ENCODE measurements at regions not wholly inside any gene's neighbourhood (a gene's known extent, or its start where the extent isn't known, plus 50 kb on each side); places are given as distances from the start of the nearest gene placed in this dataset.
"Not testable (repeated sequence)": the region's sequence is repeated elsewhere in the genome, so short reads cannot be mapped to it uniquely, and the experiment has no call there.

DNA sequence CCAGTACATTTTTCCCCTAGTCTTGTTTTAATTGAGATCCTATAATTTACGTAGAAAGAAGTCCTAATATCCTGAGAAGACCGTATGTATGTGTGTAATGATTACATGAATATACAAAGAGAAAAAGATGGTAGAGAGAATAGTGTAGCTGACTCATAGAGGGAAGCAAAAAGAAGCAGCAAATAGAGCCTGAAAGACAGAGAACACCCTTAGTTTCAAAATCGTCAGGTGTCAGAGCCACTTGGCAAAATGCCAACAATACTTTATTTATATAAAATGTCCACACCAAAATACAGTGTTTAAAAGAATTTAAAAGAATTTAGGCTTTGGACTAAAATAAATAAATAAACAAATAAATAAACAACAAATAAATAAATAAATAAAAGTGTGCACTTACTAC lies 1414.1 kb upstream of the EYS start:
- H3K36me3 ChIP-seq (ENCODE audit: control insufficient read depth in 2 of 2, insufficient read depth in 1 of 2, low read length in 2 of 2) = no peaks in the 10 kb centered on the region
- ChIA-PET CTCF (no interaction called here), POLR2A (no interaction called here)
- no peaks in the 10 kb centered on the region; the same call in 1 of the 2 replicates for H3K9me3 ChIP-seq (ENCODE audit: control insufficient read depth, insufficient read depth, low read depth, low read length)
- H3K27ac ChIP-seq (ENCODE audit: extremely low read depth, low read depth, low read length) = no peak overlapping the region
- no peaks in the 10 kb centered on the region for H3K4me1 ChIP-seq (ENCODE audit: control insufficient read depth, insufficient read depth, low read length)
- TF ChIP-seq ZNF426 (tag by site-specific recombination; IDR thresholded peaks at IDR 0.05) (peak; percentile 13), ZNF549 (tag by site-specific recombination; IDR thresholded peaks at IDR 0.05) (no peak)
- no peak overlapping the region for H3K4me3 ChIP-seq (ENCODE audit: low read depth, low read length)

GRCh38 chr6:67112120-67112519 lies 1405.1 kb upstream of the EYS start:
- Histone ChIP-seq H3K27ac (ENCODE audit: extremely low read depth, low read depth, low read length) (no peak overlapping the region), H3K4me1 (ENCODE audit: control insufficient read depth, insufficient read depth, low read length) (no peaks in the 10 kb centered on the region), H3K36me3 (ENCODE audit: control insufficient read depth in 2 of 2, insufficient read depth in 1 of 2, low read length in 2 of 2) (no peaks in the 10 kb centered on the region), H3K9me3 (ENCODE audit: control insufficient read depth, insufficient read depth, low read depth, low read length) (no peaks in the 10 kb centered on the region), H3K4me3 (ENCODE audit: low read depth, low read length) (no peak overlapping the region)
- ChIA-PET POLR2A (no interaction called here), CTCF (no interaction called here)
- TF ChIP-seq ZBTB48 (tag by site-specific recombination; IDR thresholded peaks at IDR 0.05) = no peak
- no peak for TF ChIP-seq ZFP69B (tag by site-specific recombination; IDR thresholded peaks at IDR 0.05)

GRCh38 chr6:67102743-67103142 lies 1395.7 kb upstream of the EYS start:
- Histone ChIP-seq H3K4me1 (ENCODE audit: control insufficient read depth, insufficient read depth, low read length) (no peaks in the 10 kb centered on the region), H3K27ac (ENCODE audit: extremely low read depth, low read depth, low read length) (no peak overlapping the region), H3K36me3 (ENCODE audit: control insufficient read depth in 2 of 2, insufficient read depth in 1 of 2, low read length in 2 of 2) (no peaks in the 10 kb centered on the region), H3K9me3 (ENCODE audit: control insufficient read depth, insufficient read depth, low read depth, low read length) (no peaks in the 10 kb centered on the region), H3K4me3 (ENCODE audit: low read depth, low read length) (no peak overlapping the region)
- POLR2A ChIA-PET = no interaction called here
- TF ChIP-seq ZNF596 (tag by site-specific recombination; IDR thresholded peaks at IDR 0.05) = no peak
- CTCF ChIA-PET = interaction anchor here (0.6 kb wide), 1 partner anchor 250 kb away, joined by 3 read pairs; no protein-coding TSS in a partner anchor

DNA sequence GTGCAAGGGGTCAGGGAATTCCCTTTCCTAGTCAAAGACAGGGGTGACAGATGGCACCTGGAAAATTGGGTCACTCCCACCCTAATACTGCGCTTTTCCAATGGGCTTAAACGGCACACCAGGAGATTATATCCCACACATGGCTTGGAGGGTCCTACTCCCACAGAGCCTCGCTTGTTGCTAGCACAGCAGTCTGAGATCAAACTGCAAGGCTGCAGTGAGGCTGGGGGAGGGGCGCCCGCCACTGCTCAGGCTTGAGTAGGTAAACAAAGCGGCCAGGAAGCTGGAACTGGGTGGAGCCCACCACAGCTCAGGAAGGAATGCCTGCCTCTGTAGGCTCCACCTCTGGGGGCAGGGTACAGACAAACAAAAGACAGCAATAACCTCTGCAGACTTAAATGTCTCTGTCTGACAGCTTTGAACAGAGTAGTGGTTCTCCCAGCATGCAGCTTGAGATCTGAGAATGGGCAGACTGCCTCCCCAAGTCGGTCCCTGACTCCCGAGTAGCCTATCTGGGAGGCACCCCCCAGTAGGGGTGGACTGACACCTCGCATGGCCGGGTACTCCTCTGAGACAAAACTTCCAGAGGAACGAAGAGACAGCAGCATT lies 1388.7 kb upstream of the EYS start:
- CTCF ChIA-PET; H3K4me1 ChIP-seq (ENCODE audit: control insufficient read depth, insufficient read depth, low read length); H3K4me3 ChIP-seq (ENCODE audit: low read depth, low read length); POLR2A ChIA-PET; H3K36me3 ChIP-seq (ENCODE audit: control insufficient read depth in 2 of 2, insufficient read depth in 1 of 2, low read length in 2 of 2); H3K9me3 ChIP-seq (ENCODE audit: control insufficient read depth, insufficient read depth, low read depth, low read length); H3K27ac ChIP-seq (ENCODE audit: extremely low read depth, low read depth, low read length): not testable (repeated sequence)

GRCh38 chr6:67094431-67094946 lies 1387.5 kb upstream of the EYS start:
- H3K4me3 ChIP-seq (ENCODE audit: low read depth, low read length) = no peak overlapping the region
- no peaks in the 10 kb centered on the region for H3K9me3 ChIP-seq (ENCODE audit: control insufficient read depth, insufficient read depth, low read depth, low read length)
- no peaks in the 10 kb centered on the region for H3K36me3 ChIP-seq (ENCODE audit: control insufficient read depth in 2 of 2, insufficient read depth in 1 of 2, low read length in 2 of 2)
- ChIA-PET CTCF (no interaction called here), POLR2A (no interaction called here)
- no peak overlapping the region for H3K27ac ChIP-seq (ENCODE audit: extremely low read depth, low read depth, low read length)
- no peaks in the 10 kb centered on the region for H3K4me1 ChIP-seq (ENCODE audit: control insufficient read depth, insufficient read depth, low read length)
- TF ChIP-seq ZNF362 (tag by site-specific recombination; IDR thresholded peaks at IDR 0.05) (no peak), TRIM28 (IDR thresholded peaks at IDR 0.05; ENCODE audit: borderline replicate concordance, low read length) (no peak), ZNF654 (tag by site-specific recombination; IDR thresholded peaks at IDR 0.05; ENCODE audit: low read depth) (no peak), YY2 (tag by site-specific recombination; IDR thresholded peaks at IDR 0.05) (no peak), ZNF274 (IDR thresholded peaks at IDR 0.05; ENCODE audit: low read length) (no peak), ZNF274 (tag by site-specific recombination; IDR thresholded peaks at IDR 0.05; ENCODE audit: borderline replicate concordance) (no peak), ZNF776 (tag by site-specific recombination; IDR thresholded peaks at IDR 0.05; ENCODE audit: borderline replicate concordance) (no peak), ZBTB21 (tag by site-specific recombination; IDR thresholded peaks at IDR 0.05) (no peak), ZNF549 (tag by site-specific recombination; IDR thresholded peaks at IDR 0.05) (no peak), ZNF747 (tag by site-specific recombination; IDR thresholded peaks at IDR 0.05) (no peak), ZNF341 (tag by site-specific recombination; IDR thresholded peaks at IDR 0.05; ENCODE audit: low read depth) (no peak), ZSCAN16 (tag by site-specific recombination; IDR thresholded peaks at IDR 0.05) (no peak), WT1 (tag by site-specific recombination; IDR thresholded peaks at IDR 0.05) (no peak), ZNF626 (tag by site-specific recombination; IDR thresholded peaks at IDR 0.05) (no peak), KLF16 (tag by site-specific recombination; IDR thresholded peaks at IDR 0.05) (no peak), HOXA7 (CRISPR knock-in tag; IDR thresholded peaks at IDR 0.05; ENCODE audit: borderline replicate concordance) (no peak)
- TF ChIP-seq, protein P1, sequence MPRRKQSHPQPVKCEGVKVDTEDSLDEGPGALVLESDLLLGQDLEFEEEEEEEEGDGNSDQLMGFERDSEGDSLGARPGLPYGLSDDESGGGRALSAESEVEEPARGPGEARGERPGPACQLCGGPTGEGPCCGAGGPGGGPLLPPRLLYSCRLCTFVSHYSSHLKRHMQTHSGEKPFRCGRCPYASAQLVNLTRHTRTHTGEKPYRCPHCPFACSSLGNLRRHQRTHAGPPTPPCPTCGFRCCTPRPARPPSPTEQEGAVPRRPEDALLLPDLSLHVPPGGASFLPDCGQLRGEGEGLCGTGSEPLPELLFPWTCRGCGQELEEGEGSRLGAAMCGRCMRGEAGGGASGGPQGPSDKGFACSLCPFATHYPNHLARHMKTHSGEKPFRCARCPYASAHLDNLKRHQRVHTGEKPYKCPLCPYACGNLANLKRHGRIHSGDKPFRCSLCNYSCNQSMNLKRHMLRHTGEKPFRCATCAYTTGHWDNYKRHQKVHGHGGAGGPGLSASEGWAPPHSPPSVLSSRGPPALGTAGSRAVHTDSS (tag by site-specific recombination; IDR thresholded peaks at IDR 0.05) = no peak
- TF ChIP-seq, protein P2, sequence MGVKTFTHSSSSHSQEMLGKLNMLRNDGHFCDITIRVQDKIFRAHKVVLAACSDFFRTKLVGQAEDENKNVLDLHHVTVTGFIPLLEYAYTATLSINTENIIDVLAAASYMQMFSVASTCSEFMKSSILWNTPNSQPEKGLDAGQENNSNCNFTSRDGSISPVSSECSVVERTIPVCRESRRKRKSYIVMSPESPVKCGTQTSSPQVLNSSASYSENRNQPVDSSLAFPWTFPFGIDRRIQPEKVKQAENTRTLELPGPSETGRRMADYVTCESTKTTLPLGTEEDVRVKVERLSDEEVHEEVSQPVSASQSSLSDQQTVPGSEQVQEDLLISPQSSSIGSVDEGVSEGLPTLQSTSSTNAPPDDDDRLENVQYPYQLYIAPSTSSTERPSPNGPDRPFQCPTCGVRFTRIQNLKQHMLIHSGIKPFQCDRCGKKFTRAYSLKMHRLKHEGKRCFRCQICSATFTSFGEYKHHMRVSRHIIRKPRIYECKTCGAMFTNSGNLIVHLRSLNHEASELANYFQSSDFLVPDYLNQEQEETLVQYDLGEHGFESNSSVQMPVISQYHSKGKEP (tag by site-specific recombination; IDR thresholded peaks at IDR 0.05) = no peak

Measured in HEK293 (cell line).